Renal cortex interstitium (tissue), 11 donors: ENCODE measurements at regions not wholly inside any gene's neighbourhood (a gene's known extent, or its start where the extent isn't known, plus 50 kb on each side); places are given as distances from the start of the nearest gene placed in this dataset.

Experiments used
- DNase-seq, 11 donors: peaks; one replicate each; pipeline ENCODE4 v3.0.0-alpha.2; 2013; ENCODE audit warnings: low read depth in 9 of 11, low spot score in 4 of 11; ENCODE audit errors: extremely low read depth in 1 of 11

DNA sequence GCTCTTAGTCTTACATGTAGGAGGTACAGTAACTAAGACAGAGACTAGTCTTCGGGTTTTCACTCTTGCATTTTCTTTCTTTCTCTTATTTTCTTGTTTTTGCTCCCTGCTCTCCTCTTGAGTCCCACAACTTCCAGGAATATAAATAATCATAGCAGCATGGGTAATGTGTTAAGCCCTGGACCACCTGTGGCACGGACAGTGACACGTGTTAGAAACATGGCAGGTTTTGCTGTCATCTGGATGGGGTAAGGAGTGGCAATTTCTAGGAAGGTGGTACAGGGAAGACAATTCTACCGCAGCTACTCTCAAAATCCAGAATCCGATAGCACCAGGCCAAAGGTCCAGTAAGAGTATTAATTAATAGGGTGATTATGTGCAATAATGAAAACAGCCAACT, 237.5 kb upstream of the FAM98A start:
- DNase-seq: no peak

DNA sequence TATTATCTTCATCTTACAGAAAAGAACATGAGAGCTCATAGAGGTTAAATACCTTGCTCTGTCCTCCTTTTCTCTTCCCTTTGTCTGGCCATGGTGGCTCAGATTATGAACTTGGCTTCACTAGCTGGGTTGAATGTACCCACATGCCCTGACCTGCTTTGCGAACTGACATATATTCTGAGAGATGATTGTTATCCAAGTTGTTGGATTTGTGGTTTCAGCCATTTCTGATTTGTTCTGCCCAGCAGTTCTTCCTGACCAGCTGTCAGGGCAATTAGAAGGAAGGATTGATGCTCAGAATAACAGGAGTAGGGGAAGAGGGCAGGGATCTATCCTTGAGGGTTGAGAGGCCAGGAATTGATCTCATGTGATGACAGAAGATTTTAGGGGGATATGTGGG, 236.8 kb upstream of the FAM98A start:
- no peak for DNase-seq

DNA sequence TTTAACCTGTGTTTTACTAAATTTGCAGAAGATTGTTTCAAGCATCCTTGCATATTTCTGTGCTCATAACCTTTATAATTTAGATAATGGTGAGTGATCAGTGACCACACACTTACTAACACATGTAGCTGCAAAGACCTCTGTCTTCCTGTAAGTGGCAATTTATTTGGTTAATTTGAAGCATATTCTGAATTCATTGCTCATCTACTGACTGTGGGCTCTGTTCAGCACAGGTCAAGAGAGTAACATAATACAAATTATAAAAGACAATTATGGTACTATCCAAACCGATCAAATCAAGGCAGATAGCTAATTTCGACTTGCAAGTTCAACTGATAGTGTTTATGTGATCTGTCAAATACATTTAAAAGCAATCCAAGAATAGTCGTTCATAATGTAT, 223.9 kb upstream of the FAM98A start:
- DNase-seq: no peak

DNA sequence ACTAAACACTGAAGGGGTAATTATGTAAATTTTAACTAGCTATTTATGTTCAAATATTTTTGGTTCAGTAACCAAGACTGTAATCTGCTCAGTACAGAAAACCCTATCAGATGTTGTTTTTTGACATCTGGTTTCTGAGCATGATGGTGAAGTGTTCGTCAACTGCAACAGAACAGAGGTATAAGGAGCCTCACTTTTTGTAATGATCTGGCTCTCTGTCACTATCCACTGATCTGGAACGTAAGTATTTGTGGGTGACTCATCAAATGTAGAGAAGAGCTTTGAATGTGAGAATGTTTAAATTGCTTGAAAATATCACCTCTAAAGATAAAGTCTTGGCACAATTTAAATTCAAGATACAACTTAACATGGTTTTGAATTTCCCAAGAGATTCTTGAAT, 213.6 kb upstream of the FAM98A start:
- DNase-seq: no peak

DNA sequence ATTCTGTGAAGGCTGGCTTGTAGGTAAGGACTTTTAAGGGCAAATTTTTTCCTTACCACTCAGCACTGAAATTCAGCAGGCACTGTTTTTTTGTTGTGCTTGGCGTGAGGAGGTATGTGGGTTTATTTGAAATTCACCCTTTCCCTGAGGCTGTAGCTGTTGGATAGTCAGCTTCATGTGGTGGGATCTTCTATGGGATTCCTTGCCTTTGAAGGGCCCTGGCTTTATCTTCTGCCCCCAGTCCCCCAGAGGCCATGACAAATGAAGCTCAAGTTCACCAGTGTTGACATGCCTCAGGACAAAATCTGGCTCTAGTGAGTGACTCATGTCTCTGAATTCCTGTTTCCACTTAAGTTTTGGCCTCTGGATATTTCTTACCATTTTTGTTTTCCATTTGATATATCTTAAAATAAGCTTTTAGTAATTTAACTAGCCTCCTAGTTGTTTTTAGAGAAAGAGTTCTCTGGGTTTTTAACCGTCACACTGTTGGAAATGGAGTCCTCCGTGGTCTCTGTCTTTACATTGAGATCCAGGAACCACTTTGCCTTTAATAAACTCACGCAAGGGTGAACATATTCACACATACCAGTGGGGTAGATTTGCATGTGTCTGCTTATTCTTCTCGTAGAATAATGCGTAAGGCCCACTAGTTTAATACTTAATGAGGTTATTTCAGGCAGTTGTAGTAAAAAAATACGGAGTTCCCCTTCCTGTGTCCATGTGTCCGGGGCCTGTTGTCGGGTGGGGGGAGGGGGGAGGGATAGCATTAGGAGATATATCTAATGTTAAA, 211.1 kb upstream of the FAM98A start:
- no peak for DNase-seq

DNA sequence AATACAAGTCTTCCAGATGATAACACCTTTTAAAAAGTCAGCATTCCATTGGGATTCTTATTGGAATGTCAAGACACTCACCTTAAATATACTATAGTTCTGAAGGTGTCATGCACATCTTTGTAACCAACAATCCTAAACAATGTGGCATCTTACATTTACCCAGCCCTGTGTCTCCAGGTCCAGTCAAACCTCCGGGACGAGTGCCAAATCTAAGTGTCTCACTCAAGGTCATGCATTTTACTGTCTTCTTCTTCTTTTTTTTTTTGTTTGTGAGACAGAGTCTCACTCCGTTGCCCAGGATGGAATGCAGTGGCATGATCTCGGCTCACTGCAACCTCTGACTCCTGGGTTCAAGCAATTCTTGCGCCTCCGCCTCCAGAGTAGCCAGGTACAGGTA, 206.9 kb upstream of the FAM98A start:
- no peak for DNase-seq

DNA sequence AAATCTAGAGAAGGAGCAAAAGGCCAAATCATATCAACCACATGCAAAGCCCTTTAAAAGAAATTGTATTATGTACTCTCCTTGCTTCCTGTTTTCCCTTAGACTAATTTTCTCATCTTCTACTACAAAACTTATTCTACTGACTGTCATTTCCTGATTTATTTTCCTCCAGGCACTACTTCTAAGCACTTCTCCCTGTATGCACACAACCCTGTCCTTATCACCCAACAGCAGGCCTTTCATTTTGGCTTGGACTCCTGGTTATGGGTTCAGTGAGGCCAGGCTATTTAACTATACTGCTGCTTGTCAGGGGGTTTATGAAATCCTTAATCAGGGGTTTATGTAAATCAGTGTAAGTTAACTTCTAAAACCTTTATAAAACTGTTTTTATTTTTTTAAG, 205.1 kb upstream of the FAM98A start:
- DNase-seq: peak in 1 of 11 donors; percentile 9

DNA sequence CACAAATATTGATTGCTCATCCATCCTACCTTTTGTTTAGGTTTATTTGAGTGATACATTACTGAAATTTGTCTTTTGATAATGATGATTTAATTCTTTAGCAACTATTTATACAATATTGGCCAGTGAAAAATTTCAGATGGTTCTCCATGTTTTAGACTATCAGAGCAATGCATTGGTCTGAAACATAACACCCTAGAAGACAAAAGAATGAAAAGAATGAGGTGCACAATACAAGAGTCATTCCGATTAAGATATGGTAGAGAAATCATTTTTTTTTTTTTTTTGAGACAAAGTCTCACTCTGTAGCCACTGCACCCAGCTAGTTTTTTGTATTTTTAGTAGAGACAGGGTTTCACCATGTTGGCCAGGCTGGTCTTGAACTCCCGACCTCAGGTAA, 197.4 kb upstream of the FAM98A start:
- no peak for DNase-seq

DNA sequence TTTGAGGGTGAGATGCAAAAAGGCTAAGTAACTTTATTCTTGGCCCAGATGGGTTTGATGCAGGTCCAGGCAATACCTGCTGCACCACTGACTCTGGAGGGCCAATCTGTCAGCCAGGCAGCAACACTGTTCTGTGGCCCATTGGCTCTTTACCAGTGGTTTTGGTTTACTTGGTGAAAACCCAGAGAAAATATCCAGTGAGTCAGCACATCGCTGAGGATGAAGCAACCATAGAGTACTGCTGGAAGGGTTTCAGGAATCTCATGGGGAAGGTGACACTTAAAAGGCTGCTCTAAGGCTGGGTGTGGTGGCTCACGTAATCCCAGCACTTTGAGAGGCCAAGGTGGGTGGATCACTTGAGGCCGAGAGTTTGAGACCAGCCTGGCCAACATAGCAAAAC, 192.5 kb upstream of the FAM98A start:
- DNase-seq: no peak

DNA sequence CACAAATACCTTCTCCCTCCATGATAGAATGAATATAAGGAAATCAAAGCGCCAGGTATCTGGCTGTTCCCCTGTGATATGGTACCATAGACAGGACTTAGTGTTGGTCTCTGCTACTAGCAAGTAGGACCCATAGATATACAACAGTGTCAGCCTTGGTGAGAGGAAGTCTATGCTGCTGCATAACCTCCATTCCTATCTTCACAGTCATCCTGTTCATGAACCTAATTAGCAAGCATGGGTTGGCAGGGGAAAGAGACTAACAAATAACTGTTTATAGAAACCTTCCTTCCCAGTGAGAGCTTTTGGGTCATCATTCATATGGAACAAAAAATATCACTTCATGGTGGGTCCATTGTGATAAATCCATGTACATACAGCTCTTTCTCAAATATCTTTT, 188.9 kb upstream of the FAM98A start:
- no peak for DNase-seq

DNA sequence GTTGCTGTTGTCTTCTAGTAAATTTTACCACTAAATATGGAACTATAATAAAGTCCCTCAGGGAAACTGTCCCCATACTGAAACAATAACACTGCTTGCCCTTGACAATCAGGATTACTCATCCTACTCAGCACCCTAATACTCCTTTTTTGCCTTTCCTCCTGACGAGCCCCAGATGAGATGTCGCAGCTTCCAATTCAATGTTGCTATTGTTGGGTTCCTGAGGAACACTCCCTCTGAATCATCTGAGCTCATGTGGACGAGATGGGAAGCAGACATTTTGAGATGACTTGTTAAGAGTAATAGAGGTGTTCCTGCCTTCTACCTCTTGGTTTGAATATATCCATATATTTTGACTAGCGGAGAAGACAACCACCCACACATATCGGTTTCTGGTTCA, 187.8 kb upstream of the FAM98A start:
- no peak for DNase-seq

DNA sequence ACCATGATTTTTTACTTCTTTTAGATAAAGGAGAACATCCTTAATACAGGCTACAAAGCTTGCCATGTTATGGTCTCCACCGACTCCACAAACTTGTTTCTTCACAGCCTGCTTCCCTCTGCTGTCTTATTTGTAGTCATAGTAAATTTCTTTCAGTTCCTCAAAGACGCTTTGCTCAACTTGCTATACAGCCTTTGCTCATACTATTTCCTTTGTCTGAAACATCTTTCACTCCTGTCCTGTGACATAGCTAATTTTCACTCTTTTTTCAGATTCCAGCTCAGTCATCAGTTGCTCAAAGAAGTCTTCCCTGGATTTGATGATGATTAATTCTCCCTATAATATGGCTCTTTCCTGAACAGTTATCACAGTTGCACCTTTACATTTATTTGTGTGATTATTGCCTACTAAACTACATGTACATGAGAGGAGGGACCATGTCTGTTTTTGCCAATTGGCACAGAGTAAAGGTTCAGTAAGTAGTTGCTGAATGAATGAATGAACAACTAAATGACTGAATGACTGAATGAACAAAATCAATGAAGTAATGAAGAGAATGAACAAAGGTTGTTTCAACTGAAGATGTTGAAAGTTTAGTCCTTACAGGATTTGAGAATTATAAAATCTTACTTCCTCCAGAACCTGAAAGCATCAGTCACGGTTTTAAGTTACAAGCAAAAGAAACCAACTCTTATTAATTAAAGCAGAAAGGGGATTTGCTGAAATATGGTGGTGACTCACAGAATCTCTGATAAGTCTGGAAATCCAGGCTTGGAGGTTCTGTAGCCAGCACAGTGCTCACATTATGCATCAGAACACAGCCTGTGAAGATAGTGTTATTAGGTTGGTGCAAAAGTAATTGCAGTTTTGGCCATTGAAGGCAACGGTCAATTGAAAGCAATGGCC, 186.4 kb upstream of the FAM98A start:
- no peak for DNase-seq

DNA sequence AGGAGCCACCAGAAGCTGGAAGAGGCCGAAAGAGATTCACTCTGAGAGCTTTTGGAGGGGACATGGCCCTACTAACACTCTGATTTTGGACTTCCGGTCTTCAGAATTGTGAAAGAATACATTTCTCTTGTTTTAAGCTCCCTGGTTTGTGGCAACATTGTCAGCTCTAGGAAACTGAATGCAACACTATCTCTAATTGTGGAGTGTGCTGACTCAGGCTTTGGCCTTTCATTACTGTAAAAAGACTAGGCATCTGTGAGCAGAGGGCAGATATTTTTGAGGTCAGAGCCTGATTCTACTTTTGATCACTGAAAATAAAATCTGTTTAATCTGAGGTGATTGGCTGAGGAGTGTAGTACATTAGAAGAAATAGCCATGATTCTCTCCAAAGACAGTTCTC, 185.4 kb upstream of the FAM98A start:
- no peak for DNase-seq

DNA sequence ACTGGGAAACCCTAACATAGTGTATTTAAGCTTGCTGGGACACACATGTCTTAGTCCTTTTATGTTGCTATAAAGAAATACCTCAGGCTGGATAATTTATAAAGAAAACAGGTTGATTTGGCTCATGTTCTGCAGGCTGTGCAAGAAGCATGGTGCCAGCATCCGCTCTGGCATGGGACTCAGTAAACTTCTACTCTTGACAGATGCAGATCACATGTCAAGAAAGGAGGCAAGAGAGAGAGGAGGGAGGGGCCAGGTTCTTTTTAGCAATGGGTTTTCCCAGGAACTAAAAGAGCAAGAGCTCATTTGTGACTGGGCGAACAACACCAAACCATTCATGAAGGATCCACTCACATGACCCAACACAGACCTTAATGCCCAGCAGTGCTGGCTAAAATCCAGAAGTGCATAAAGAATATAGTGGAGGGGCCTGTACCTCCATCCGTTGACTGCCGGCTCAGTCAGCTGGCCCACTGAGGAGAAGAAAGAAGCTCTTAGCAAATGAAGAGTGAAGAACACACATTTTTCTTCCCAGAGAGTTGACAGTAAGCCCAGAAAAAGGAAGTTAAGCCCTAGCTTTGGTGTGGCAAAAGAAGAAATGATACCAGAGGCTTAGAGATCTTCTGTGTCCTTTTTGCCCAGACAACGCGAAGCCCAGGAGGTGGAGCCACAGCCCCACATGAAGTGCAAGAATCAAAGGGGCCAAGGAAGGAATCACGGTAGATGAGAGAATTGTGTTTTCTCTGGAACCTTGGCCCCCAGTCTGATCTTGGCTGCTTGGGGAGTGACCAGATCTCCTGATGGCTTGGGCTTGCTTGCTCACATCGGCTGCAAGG, 183.5 kb upstream of the FAM98A start:
- no peak for DNase-seq

DNA sequence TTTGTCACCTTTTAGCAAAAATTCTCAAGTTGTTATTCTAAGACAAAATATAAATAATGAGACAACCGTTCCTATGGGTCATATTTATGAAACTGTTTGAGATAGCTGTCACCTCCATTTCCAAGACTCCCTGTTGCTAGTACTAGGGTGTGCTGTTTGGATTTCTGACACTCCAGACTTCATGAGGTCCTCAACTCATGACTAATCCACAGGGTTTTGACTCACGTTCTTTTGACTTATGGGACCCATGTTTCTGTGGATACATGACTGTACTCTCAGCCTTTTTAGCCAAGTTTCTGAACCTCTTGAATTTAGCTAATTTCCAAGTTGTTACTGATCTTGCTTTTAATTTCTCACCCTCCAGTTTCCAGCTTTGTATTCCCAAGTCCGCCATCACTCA, 178.7 kb upstream of the FAM98A start:
- no peak for DNase-seq

DNA sequence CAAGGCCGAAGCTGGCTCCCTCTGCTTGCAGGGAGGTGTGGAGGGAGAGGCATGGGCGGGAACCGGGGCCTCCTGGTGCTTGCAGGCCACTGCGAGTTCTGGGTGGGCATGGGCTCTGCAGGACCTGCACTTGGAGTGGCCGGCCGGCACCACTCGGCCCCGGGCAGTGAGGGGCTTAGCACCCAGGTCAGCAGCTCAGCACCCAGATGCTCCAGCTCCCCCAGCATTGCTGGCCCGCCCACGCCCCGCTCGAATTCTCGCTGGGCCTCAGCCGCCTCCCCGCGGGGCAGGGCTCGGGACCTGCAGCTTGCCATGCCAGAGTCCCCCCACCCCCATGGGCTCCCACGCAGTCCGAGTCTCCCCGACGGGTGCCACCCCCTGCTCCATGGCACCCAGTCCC, 176.2 kb upstream of the FAM98A start:
- no peak for DNase-seq

DNA sequence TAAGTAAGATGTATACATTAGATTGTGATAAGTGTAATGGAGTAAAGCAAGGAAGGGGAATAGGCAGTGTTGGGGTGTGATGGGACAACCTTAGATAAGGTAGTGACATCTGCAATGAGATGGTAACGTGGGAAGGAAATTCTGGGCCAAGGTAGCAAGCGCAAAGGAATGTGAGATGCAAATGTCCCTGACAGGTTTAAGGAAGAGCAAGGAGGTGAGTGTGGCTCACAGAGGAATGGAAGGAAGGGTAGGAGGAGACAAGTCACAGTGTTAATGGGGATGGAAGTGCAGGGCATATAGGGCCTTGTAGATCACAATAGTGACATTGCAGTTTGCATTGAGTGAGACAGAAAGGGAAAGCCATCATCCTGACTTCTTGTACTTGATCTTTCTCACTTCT, 170.9 kb upstream of the FAM98A start:
- DNase-seq: no peak

DNA sequence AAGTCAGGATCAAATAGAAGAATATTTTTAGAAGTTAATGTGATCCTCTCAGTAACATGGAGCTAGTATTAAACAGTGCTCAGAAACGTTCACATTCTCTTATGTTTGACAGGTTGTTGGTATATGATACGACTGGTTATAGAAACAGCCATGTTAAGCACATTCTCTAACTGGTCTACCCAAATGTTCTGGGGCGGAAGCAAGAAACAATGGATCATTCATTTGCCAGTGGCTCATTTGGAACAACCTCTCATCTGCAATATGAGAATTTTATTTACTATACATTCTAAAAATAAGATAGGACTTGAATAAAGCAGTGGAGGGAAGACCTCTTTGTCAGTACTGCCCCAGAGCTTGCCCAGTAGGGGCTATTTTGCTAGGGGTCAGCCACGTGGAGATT, 167.1 kb upstream of the FAM98A start:
- DNase-seq: no peak

DNA sequence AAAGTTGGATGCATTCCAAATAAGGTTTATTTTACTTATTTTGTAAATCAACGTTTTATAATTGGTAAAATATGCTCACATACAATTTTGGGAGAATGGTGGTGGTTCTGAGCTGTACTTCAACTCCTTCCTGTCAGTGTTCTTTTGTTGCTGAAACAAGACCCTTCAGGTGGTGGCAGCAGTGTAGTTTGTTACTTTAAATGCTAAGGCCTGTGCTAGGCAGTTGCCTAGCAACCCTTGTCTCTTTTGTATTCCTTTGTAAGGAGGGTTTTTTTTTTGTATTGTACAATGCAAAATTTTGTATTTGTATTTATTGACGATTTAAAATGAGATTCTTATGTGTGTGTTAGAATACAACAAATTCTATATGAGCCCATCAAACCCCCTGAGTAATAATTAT, 166.0 kb upstream of the FAM98A start:
- DNase-seq: peak in 9 of 11 donors; percentile 3 to 34 (median 15)

DNA sequence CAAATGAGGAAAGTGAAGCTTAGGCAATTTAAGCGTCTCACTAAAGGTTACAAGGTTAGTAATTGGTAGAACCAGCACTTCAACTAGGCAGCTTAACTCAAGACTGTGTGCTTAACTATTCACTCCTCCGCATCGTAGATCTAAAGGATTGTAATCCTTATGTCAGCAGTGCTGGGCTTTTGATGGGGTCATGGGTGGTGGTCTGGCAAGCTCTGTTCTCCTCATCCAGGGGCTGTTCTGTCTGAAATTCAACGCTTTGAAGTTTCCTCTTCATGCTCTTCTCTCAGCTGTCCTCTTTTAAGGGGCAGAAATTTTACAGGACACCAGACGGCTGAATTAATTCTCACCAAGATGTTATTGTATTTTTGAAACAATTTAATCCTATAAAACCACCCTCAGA, 165.5 kb upstream of the FAM98A start:
- DNase-seq: no peak
